H1 (cell line): ENCODE measurements at regions not wholly inside any gene's neighbourhood (a gene's known extent, or its start where the extent isn't known, plus 50 kb on each side); places are given as distances from the start of the nearest gene placed in this dataset.

ENCODE experiments used
- CHD2 ChIP-seq: IDR thresholded peaks from 2 replicates; pipeline ENCODE4 v1.6.1; 2012; ENCODE audit warnings: low read length, improper control_type of control experiment
- CTBP2 ChIP-seq: IDR thresholded peaks from 2 replicates; pipeline ENCODE4 v1.7.0; 2011; ENCODE audit warnings: borderline replicate concordance, mild to moderate bottlenecking, moderate library complexity, mixed read lengths, low read length; ENCODE audit not compliant: insufficient read depth, insufficient read length
- POU5F1 ChIP-seq: IDR thresholded peaks from 2 replicates; pipeline ENCODE4 v1.6.1; 2011; ENCODE audit warnings: low read depth, mild to moderate bottlenecking, low read length, moderate library complexity
- TF ChIP-seq, protein P1 (sequence below), 3 experiments: IDR thresholded peaks; 1 replicate in 2 of 3; 2 replicates in 1 of 3; pipeline versions ENCODE4 v1.5.1 to v1.6.1; 2011; ENCODE audit warnings: low read length in 3 of 3, mild to moderate bottlenecking in 3 of 3, inconsistent platforms in 2 of 3, low read depth in 1 of 3, moderate library complexity in 1 of 3; ENCODE audit not compliant: insufficient read depth in 1 of 3; ENCODE audit errors: control extremely low read depth in 1 of 3

DNA sequence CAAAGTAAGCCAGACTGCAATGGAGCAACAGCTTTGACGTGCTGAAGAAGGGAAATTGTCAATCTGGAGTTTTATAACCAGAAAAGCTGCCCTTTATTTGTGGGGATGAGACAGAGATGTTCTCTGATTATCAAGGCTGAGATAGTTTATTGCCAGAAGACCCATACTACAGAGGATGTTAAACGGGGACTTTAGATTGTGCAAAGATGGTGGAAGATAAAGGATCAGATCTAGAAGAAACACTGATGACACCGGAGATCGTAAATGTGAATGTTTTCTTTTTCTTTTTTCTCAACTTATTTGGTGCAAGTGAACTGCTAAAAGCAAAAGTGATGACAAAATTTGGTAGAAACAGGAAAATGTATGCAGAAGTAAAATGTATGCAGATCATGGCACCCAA is 178.3 kb upstream of the PLEKHG7 start (continued):
- TF ChIP-seq POU5F1 (no peak), CHD2 (no peak), CTBP2 (no peak)
- TF ChIP-seq, protein P1, sequence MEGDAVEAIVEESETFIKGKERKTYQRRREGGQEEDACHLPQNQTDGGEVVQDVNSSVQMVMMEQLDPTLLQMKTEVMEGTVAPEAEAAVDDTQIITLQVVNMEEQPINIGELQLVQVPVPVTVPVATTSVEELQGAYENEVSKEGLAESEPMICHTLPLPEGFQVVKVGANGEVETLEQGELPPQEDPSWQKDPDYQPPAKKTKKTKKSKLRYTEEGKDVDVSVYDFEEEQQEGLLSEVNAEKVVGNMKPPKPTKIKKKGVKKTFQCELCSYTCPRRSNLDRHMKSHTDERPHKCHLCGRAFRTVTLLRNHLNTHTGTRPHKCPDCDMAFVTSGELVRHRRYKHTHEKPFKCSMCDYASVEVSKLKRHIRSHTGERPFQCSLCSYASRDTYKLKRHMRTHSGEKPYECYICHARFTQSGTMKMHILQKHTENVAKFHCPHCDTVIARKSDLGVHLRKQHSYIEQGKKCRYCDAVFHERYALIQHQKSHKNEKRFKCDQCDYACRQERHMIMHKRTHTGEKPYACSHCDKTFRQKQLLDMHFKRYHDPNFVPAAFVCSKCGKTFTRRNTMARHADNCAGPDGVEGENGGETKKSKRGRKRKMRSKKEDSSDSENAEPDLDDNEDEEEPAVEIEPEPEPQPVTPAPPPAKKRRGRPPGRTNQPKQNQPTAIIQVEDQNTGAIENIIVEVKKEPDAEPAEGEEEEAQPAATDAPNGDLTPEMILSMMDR (IDR thresholded peaks at IDR 0.05; ENCODE audit: control extremely low read depth in 1 of 3, insufficient read depth in 1 of 3, low read depth in 1 of 3, low read length in 3 of 3): no peak
- TF ChIP-seq, all 59 proteins: peak for 0
